ENCODE measurements at regions not wholly inside any gene's neighbourhood (a gene's known extent, or its start where the extent isn't known, plus 50 kb on each side); places are given as distances from the start of the nearest gene placed in this dataset.

GRCh38 chr9:78663369-78663768 is 366.4 kb downstream of the PSAT1 start:
- no peaks in the 10 kb centered on the region for H3K36me3 Mint-ChIP-seq (ENCODE audit: low read depth)
- no peak overlapping the region for H3K27ac Mint-ChIP-seq (ENCODE audit: unreplicated experiment)

GRCh38 chr9:78664370-78664769 is 367.4 kb downstream of the PSAT1 start:
- no peak for DNase-seq (ENCODE audit: low read depth, low spot score)
- H3K27me3 Mint-ChIP-seq (ENCODE audit: low read depth): peaks cover 3% of the 10 kb centered on the region
- no peak overlapping the region for H3K27ac Mint-ChIP-seq (ENCODE audit: unreplicated experiment)
- peaks cover 6% of the 10 kb centered on the region for H3K9me3 Mint-ChIP-seq
- no peaks in the 10 kb centered on the region for H3K4me1 Mint-ChIP-seq
- H3K4me3 Mint-ChIP-seq: no peak overlapping the region
- no peak for TF ChIP-seq CTCF (conservative IDR thresholded peaks at IDR 0.05)
- H3K36me3 Mint-ChIP-seq (ENCODE audit: low read depth): no peaks in the 10 kb centered on the region

More at GRCh38 chr9:78663369-78663768, 366.4 kb downstream of the PSAT1 start:
- Mint-ChIP-seq H3K9me3 (peaks cover 2% of the 10 kb centered on the region), H3K4me1 (no peaks in the 10 kb centered on the region), H3K4me3 (no peak overlapping the region), H3K27me3 (ENCODE audit: low read depth) (peaks cover 3% of the 10 kb centered on the region)
- no peak for TF ChIP-seq CTCF (conservative IDR thresholded peaks at IDR 0.05)
- no peak for DNase-seq (ENCODE audit: low read depth, low spot score)

DNA sequence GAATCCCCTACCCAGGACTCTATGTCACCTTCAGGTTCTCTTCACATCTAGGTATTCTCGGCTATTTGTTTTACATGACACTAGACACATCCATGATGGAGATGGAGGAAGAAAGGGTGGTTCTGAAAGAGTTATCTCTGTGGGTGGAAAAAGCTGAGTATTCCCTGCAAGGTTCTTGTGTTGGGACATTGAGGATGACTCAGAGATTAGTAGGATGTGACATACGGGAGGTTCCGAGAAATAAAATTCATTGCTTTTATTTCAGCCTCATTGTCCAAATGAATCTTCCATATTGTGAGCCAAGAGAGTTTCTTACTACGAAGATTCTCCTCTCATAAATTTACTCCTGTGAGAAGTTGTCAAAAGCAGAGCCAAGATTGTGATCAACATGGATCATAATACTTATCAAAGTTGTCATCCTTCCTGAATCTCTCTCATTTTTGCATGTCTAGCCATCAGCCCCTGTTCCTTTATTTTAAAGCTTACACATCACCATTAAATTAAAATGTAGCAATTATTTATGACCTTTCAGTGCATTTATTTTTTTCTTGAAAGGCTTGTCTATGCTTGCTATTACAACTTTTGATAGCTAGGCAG is 370.0 kb downstream of the PSAT1 start:
- no peak for TF ChIP-seq CTCF (conservative IDR thresholded peaks at IDR 0.05)
- Mint-ChIP-seq H3K9me3 (peaks cover 6% of the 10 kb centered on the region), H3K27ac (ENCODE audit: unreplicated experiment) (no peak overlapping the region), H3K4me3 (no peak overlapping the region), H3K4me1 (no peaks in the 10 kb centered on the region), H3K36me3 (ENCODE audit: low read depth) (no peaks in the 10 kb centered on the region), H3K27me3 (ENCODE audit: low read depth) (no peaks in the 10 kb centered on the region)
- DNase-seq (ENCODE audit: low read depth, low spot score): no peak

- H3K27ac Mint-ChIP-seq (ENCODE audit: unreplicated experiment): no peak overlapping the region
- no peaks in the 10 kb centered on the region for H3K36me3 Mint-ChIP-seq (ENCODE audit: low read depth)
- peaks cover 6% of the 10 kb centered on the region for H3K9me3 Mint-ChIP-seq
- H3K4me1 Mint-ChIP-seq: no peaks in the 10 kb centered on the region
- no peak overlapping the region for H3K4me3 Mint-ChIP-seq
- no peaks in the 10 kb centered on the region for H3K27me3 Mint-ChIP-seq (ENCODE audit: low read depth)
- DNase-seq (ENCODE audit: low read depth, low spot score): no peak
- no peak for TF ChIP-seq CTCF (conservative IDR thresholded peaks at IDR 0.05)
These were observed 371.4 kb downstream of the PSAT1 start for GRCh38 chr9:78668148-78668832.

DNA sequence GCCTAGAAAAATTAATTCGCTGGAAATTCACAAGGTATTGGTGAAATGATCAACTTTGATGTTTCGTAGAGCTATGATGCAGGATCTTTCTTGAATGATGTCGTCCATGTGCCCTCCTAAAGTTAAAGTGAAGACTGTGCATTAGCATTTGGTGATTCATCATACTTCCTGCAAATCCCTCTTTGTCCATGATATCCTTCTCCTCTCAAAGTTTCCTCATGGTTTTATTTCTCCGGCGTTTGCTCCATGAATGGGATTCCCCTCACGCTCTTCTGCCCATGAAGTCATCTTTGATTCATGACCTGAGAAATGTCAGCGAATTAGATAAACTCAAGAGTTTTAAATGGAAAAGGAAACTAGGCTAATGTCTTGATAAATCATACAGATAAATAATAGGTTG is 372.7 kb downstream of the PSAT1 start:
- H3K9me3 Mint-ChIP-seq: peaks cover 6% of the 10 kb centered on the region
- no peaks in the 10 kb centered on the region for H3K27me3 Mint-ChIP-seq (ENCODE audit: low read depth)
- H3K4me1 Mint-ChIP-seq: no peaks in the 10 kb centered on the region
- no peak overlapping the region for H3K4me3 Mint-ChIP-seq
- no peak for DNase-seq (ENCODE audit: low read depth, low spot score)
- TF ChIP-seq CTCF (conservative IDR thresholded peaks at IDR 0.05): no peak
- no peak overlapping the region for H3K27ac Mint-ChIP-seq (ENCODE audit: unreplicated experiment)
- no peaks in the 10 kb centered on the region for H3K36me3 Mint-ChIP-seq (ENCODE audit: low read depth)

Data from neural crest cell (in vitro differentiated cells).